Fibroblast of the aortic adventitia (primary cell): ENCODE measurements at regions not wholly inside any gene's neighbourhood (a gene's known extent, or its start where the extent isn't known, plus 50 kb on each side); places are given as distances from the start of the nearest gene placed in this dataset.
A peak's percentile ranks its signal among the peaks of the same experiment; 100 is the strongest.

Experiments
- DNase-seq: peaks from one replicate; pipeline ENCODE4 v3.0.0-alpha.2; 2010; ENCODE audit warnings: low read depth
- H3K4me3 ChIP-seq: 2 replicates; pipeline ENCODE4 v1.5.1; 2011; ENCODE audit warnings: low read depth, mild to moderate bottlenecking, control low read depth, low read length, moderate library complexity
- CTCF ChIP-seq: IDR thresholded peaks from 2 replicates; pipeline ENCODE4 v1.5.1; 2011; ENCODE audit warnings: mild to moderate bottlenecking, low read length, control low read depth, inconsistent platforms; ENCODE audit not compliant: insufficient read depth

GRCh38 chr2:9755638-9756037, 87.6 kb upstream of the TAF1B start:
- no peak overlapping the region for H3K4me3 ChIP-seq
- no peak for DNase-seq
- no peak for TF ChIP-seq CTCF

- TF ChIP-seq CTCF: no peak
- no peak overlapping the region for H3K4me3 ChIP-seq
- no peak for DNase-seq
Observed at GRCh38 chr2:9756692-9757250, 86.5 kb upstream of the TAF1B start.

GRCh38 chr2:9757501-9758264, 85.6 kb upstream of the TAF1B start:
- peak; percentile 37 for DNase-seq
- no peak for TF ChIP-seq CTCF

GRCh38 chr2:9758741-9759140, 84.5 kb upstream of the TAF1B start:
- TF ChIP-seq CTCF: no peak
- no peak overlapping the region for H3K4me3 ChIP-seq
- no peak for DNase-seq

More at GRCh38 chr2:9757501-9758264, 85.6 kb upstream of the TAF1B start:
- H3K4me3 ChIP-seq: no peak overlapping the region

- no peak for TF ChIP-seq CTCF
- DNase-seq: no peak
- no peak overlapping the region for H3K4me3 ChIP-seq
Observed at GRCh38 chr2:9760069-9760901, 83.0 kb upstream of the TAF1B start.

- no peak for DNase-seq
- H3K4me3 ChIP-seq: no peak overlapping the region
- no peak for TF ChIP-seq CTCF
Observed at GRCh38 chr2:9760902-9761228, 82.4 kb upstream of the TAF1B start.
